Small intestine (tissue), 7 donors: ENCODE measurements at regions not wholly inside any gene's neighbourhood (a gene's known extent, or its start where the extent isn't known, plus 50 kb on each side); places are given as distances from the start of the nearest gene placed in this dataset.

Source experiments
- DNase-seq, 2 donors: peaks; one replicate each; pipeline versions ENCODE4 v3.0.0 to v3.0.0-alpha.2; 2013
- FAIRE-seq: peaks from 2 replicates; lab custom pipeline; 2012; peaks lifted over from hg19 to GRCh38; lab: Jason Lieb, UNC
- H3K27ac ChIP-seq, 3 donors: one replicate each; pipeline ENCODE4 v1.5.1; 2013; ENCODE audit warnings: low read length in 2 of 3, mild to moderate bottlenecking in 2 of 3, control low read depth in 1 of 3, inconsistent platforms in 1 of 3, low read depth in 1 of 3, moderate library complexity in 1 of 3
- H3K27me3 ChIP-seq, 3 donors: one replicate each; pipeline ENCODE4 v1.6.1; 2013; ENCODE audit warnings: low read length in 3 of 3, inconsistent platforms in 1 of 3; ENCODE audit not compliant: control insufficient read depth in 3 of 3, insufficient read depth in 3 of 3
- H3K36me3 ChIP-seq, 3 donors: one replicate each; pipeline ENCODE4 v1.6.1; 2013; ENCODE audit warnings: low read length in 3 of 3, inconsistent platforms in 1 of 3, low read depth in 1 of 3, mild to moderate bottlenecking in 1 of 3, moderate library complexity in 1 of 3; ENCODE audit not compliant: control insufficient read depth in 3 of 3, insufficient read depth in 2 of 3
- H3K4me1 ChIP-seq, 3 donors: one replicate each; pipeline ENCODE4 v1.6.1; 2013; ENCODE audit warnings: low read length in 2 of 3, inconsistent platforms in 1 of 3, low read depth in 1 of 3, mild to moderate bottlenecking in 1 of 3, moderate library complexity in 1 of 3; ENCODE audit not compliant: control insufficient read depth in 3 of 3, insufficient read depth in 2 of 3
- H3K4me3 ChIP-seq, 3 donors: one replicate each; pipeline ENCODE4 v1.5.1; 2013; ENCODE audit warnings: low read length in 3 of 3, control low read depth in 1 of 3, inconsistent platforms in 1 of 3, low read depth in 1 of 3, mild to moderate bottlenecking in 1 of 3, moderate library complexity in 1 of 3
- H3K9me3 ChIP-seq, 2 donors: one replicate each; pipeline ENCODE4 v1.6.1; 2013; ENCODE audit warnings: low read depth in 1 of 2, low read length in 1 of 2; ENCODE audit not compliant: control insufficient read depth in 2 of 2, insufficient read depth in 1 of 2
- whole genome bisulfite sequencing, 3 donors: extraction: QIAGEN DNeasy Blood & Tissue Kit; methylation state at CpG; one replicate each; pipeline ENCODE4 v1.1.7; 2013; 5-methylcytosine and 5-hydroxymethylcytosine counted together
- donor health status: healthy with polysubstance abuse.
- donor health status: control.
- donor health status: control.
- donor health status: Bipolar disorder and iron deficiency.
- donor health status: healthy.

DNA sequence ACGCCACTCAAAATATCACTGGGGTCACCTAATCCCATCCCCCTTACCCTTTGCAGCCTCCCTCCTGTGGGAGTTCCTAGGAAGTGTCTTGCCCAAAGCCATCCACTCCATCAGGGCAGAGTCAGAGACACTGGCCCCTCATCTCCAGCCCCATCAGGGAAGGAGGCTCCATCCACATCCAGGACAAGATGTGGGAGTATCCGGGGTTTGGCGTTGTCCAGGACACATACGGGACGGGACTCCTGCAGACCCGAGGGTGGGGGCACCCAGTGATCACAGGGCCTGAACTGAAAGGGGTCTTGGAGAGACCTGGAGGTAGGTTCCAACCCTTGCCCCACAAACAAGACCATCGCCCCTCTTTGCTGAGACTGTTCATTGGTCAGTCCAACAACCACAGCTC is 348.2 kb downstream of the MATN1 start:
- DNase-seq, result no peak
- Histone ChIP-seq H3K4me1 (peaks cover 0 to 3% (median 0%) of the 10 kb centered on the region in 3 donors), H3K4me3 (no peak overlapping the region), H3K36me3 (no peaks in the 10 kb centered on the region), H3K27ac (no peak overlapping the region), H3K9me3 (no peaks in the 10 kb centered on the region), H3K27me3 (peaks cover 0 to 11% (median 0%) of the 10 kb centered on the region in 3 donors)
- FAIRE-seq, result no peak
- 71 to 75% (median 75%) methylated on average over 6 to 7 of the region's 7 CpGs for WGBS, 3 donors

DNA sequence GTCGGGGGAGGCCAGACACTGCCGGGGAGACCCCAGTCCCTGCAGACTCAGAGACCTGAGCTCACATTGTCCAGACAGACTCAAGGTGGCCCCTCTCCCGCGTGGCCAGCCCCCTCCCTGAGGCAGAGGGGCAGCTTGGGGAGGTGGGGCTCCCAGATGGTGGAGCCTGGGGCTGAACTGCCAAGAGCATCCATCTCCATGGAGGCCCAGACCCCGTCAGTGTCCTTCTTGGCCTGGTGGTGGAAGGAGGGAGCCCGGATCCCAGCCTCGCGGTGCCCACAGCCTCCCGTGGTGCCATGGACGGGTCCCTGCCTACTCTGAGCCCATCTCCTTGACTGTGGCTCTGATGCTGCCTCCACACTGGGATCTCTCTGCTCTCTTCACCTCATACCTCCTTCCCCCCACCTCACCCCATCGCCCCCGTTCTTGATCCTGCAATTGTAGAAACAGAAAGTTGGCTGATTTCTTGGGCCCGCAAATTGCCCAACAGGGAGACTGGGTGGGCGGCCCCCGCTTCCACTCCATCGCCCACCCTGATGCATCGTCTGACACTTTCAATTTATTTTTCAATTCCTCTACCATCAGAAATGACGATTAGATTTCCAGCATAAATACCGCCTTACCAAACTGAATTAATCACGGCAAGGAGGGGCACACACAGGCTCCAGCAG is 348.9 kb downstream of the MATN1 start:
- no peak for DNase-seq
- H3K4me3 ChIP-seq, result no peak overlapping the region
- no peak for FAIRE-seq
- no peaks in the 10 kb centered on the region for H3K36me3 ChIP-seq
- H3K27ac ChIP-seq, result no peak overlapping the region
- H3K9me3 ChIP-seq, result no peaks in the 10 kb centered on the region
- H3K27me3 ChIP-seq, result peaks cover 0 to 11% (median 0%) of the 10 kb centered on the region in 3 donors
- 81 to 88% (median 82%) methylated on average over 20 of the region's 20 CpGs for WGBS, 3 donors
- H3K4me1 ChIP-seq, result peaks cover 0 to 3% (median 0%) of the 10 kb centered on the region in 3 donors

DNA sequence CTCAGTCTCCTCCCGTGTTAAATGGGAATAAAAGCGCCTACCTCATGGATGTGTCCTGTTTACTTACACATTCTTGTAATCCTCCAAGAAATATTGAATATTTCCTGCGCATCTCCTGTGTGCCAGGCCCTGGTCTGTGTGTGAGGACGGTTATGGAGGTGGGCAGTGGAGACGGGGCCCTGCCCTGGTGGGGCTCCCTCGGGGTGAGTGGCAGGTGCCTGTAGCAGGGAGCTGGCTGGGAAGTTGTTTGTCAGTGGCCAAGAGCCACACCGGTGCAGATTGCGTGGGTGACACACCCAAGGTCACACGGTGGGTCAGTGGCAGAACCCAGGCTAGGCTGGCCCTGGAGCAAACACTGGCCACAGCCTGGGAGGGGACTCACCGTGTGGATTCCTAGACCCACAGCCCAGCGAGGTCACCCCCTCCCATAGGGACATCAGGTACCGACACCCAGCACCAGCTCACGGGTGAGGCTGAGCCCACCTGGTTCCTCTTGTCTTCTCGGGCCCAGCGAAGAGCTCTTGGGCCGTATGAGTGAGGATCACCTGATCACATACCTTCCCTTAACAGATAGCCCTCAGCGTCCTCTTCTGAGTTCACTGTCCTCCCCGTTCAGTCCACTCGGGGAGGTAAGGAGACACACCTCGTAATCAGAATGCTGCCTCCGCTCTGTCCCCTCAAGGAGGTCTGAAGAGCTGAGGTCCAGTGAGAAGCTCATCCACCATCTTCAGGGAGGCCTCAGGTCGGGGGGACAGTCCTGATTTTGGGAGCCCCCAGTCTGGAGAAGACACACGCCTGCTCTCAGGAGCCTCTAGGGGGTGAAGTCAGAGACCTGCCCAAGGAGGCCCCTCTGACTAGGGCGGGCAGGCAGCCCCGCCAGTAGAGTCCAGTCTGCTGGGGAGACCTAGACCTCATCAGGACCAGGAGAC is 349.6 kb downstream of the MATN1 start:
- Histone ChIP-seq H3K27me3 (peaks cover 0 to 11% (median 0%) of the 10 kb centered on the region in 3 donors), H3K27ac (no peak overlapping the region), H3K9me3 (no peaks in the 10 kb centered on the region), H3K4me1 (no peaks in the 10 kb centered on the region), H3K4me3 (no peak overlapping the region), H3K36me3 (no peaks in the 10 kb centered on the region)
- FAIRE-seq (no peak), DNase-seq (no peak)
- 61 to 78% (median 64%) methylated on average over 25 of the region's 25 CpGs for WGBS, 3 donors

DNA sequence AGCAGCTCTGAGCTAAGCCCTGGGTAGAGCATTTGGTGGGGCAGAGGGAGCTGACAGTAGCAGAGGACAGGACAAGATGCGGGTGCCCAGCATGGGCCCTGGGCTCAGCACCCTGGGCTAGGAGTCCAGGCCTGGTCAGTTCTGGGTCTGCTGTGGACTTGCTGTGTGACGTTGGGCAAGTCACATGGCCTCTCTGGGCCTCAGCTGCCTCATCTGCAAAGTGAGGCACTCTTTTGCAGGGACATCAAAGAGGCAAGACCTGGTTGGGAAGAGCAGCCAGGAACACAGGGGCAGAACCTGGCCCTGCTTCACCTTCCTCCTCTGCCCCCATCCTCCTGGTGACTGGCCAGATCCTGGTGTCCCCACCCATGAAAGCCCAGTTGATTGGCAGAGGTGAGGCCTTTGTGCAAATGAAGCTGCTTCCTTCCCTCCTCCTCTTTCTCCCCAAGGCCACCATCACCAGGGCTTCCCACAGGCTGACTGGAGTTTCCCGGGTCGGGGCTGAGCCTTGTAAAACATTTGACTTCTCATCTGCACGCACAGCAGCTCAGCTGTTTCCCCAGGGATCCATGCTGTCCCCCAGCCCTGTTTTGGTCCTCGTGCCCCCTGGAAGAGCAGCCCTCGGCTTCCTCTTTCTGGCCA is 350.5 kb downstream of the MATN1 start:
- no peak for FAIRE-seq
- WGBS, 3 donors, result 50 to 56% (median 50%) methylated on average over 7 of the region's 7 CpGs
- no peak for DNase-seq
- no peaks in the 10 kb centered on the region for H3K4me1 ChIP-seq
- H3K27me3 ChIP-seq, result peaks cover 0 to 10% (median 0%) of the 10 kb centered on the region in 3 donors
- no peak overlapping the region for H3K4me3 ChIP-seq
- no peaks in the 10 kb centered on the region for H3K9me3 ChIP-seq
- no peaks in the 10 kb centered on the region for H3K36me3 ChIP-seq
- H3K27ac ChIP-seq, result no peak overlapping the region

DNA sequence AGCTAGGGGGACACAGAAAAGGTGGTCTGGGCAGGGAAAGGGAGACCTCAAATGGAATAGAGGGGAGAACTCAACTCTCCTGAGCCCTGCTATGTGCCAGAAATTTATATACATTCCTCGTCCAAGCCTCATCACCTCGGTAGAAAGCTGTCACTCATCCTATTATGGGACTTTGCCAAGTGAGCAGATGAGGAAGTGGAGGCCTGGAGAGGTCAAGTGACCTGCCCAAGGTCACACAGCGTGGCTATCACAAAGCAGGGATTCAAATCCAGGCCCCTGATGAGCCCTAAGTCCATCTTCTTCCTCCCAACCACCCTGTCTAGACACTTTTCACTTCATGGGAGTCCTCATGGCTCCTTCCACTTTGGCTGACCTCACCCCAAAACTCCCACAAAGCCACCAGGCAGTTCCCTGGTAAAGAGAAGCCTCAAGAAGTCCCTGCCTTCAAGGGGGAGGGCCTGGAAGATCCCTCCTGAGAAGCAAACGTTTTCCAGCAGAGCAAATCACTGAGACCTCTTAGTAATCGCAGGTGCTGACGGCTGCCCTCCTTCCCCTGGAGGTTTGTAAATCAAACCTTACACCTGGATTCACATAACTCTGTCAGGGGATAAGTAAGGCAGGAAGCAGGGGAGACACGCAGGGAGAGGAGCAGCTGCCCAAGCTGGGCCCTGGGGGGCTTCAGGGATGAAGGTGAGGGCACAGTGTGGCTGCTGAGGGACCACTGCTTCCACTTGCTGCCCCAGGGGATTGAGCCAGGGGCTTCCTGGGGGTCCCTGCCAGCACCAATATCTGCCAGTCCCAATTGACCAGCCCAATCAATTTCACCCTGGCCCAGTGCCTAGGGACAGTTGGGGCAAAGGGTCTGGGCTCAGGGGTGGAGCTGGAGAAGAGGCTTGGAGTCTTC is 351.2 kb downstream of the MATN1 start:
- H3K36me3 ChIP-seq, result no peaks in the 10 kb centered on the region
- no peaks in the 10 kb centered on the region for H3K4me1 ChIP-seq
- H3K27ac ChIP-seq, result no peak overlapping the region
- H3K4me3 ChIP-seq, result no peak overlapping the region
- no peak for DNase-seq
- 33 to 49% (median 35%) methylated on average over 7 of the region's 7 CpGs for WGBS, 3 donors
- FAIRE-seq, result no peak
- no peaks in the 10 kb centered on the region for H3K9me3 ChIP-seq
- H3K27me3 ChIP-seq, result peaks cover 0 to 4% (median 0%) of the 10 kb centered on the region in 3 donors

DNA sequence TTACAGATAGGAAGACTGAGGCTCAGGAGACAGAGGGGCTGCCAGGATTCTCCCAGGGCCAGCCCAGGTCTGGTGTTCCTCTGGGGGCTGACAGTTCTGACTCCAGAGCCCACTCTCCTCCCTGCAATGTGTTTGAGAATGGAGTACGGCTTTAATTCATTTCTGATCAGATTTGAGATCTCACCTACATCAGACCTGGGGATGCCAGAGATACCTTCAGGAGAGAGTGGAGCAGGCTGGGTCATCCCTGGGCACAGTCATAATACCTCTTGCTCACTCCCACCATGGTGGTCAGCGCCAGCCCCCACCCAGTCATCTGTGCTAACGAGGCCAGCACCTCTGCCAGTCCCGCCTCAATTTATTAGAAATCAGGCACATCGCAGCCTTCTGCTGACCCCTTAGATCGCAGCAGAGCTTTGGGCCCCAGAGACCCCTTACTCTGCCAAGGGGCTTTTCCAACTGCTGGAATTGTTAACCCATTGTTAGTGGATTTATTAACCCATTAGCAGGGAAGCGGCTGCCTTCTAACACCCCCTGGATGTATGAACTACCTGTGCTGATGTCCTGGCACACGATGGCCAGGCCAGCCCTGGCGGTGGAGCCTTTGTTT is 352.1 kb downstream of the MATN1 start:
- Histone ChIP-seq H3K27ac (no peak overlapping the region), H3K27me3 (no peaks in the 10 kb centered on the region), H3K4me1 (no peaks in the 10 kb centered on the region), H3K4me3 (no peak overlapping the region), H3K36me3 (no peaks in the 10 kb centered on the region), H3K9me3 (no peaks in the 10 kb centered on the region)
- WGBS, 3 donors, result 76 to 78% (median 76%) methylated on average over 9 of the region's 9 CpGs
- FAIRE-seq, result no peak
- DNase-seq, result no peak

DNA sequence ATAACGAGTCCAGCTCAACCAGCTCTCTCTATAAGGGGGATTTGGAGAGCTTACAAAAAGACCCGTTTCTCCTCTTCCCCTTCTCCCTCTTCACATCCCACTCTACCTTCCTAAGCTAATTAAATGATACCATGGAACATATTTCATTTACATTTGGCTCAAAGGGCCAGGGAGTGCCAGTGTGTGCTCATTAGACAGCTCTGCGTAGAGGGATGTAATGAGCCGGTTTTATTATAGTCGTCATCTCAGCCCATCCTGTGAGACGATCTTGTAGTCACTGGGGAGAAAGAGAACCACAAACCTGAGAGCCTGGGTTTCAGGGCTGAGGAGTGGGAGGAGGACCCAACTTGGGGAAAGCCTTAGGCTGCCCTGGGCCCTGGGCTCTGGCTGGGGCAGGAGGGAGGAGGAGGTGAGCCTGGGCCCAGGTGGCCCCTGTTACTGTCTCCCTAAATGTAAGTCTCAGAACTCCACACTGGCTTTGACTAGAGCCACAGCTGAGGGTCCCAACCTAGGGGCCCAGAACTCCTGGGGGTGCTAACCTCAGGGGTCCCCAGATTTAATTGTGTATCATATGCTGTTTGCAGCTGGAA is 354.6 kb downstream of the MATN1 start:
- WGBS, 3 donors, result 48 to 57% (median 55%) methylated on average over 6 of the region's 6 CpGs
- FAIRE-seq, result no peak

More for the DNA sequence above, 354.6 kb downstream of the MATN1 start:
- peaks cover 0 to 2% (median 0%) of the 10 kb centered on the region in 3 donors for H3K27me3 ChIP-seq
- H3K27ac ChIP-seq, result no peak overlapping the region
- no peaks in the 10 kb centered on the region for H3K36me3 ChIP-seq
- no peak overlapping the region for H3K4me3 ChIP-seq
- H3K9me3 ChIP-seq, result no peaks in the 10 kb centered on the region
- no peaks in the 10 kb centered on the region for H3K4me1 ChIP-seq
- no peak for DNase-seq
